Activated CD4-positive, alpha-beta T cell treated with anti-CD3 and anti-CD28 coated beads, Interleukin-2, amount 10 ng/mL, durations not matched to agents 7 days and 5 days (primary cell): ENCODE measurements at regions not wholly inside any gene's neighbourhood (a gene's known extent, or its start where the extent isn't known, plus 50 kb on each side); places are given as distances from the start of the nearest gene placed in this dataset.

Experiments
- CTCF ChIA-PET: fragments of 350-600 bp; sonication (Branson Sonifier 250); formaldehyde crosslinking; loops from one replicate; lab custom pipeline; 2021; ENCODE audit warnings: antibody characterized with exemption; lab: Charles Lee
- POLR2A ChIA-PET: fragments of 350-600 bp; sonication (Branson Sonifier 250); formaldehyde crosslinking; loops from one replicate; lab custom pipeline; 2021; ENCODE audit warnings: antibody characterized with exemption; lab: Charles Lee
- DNase-seq: peaks from one replicate; pipeline ENCODE4 v3.0.0-alpha.2; 2020
- H3K27ac Mint-ChIP-seq: one replicate; pipeline ENCODE4 v1.8.0; 2021; ENCODE audit warnings: mild to moderate bottlenecking, moderate library complexity, mixed read lengths
- H3K27me3 Mint-ChIP-seq: one replicate; pipeline ENCODE4 v1.8.0; 2021; ENCODE audit warnings: mixed read lengths
- H3K36me3 Mint-ChIP-seq: one replicate; pipeline ENCODE4 v1.8.0; 2021; ENCODE audit warnings: low read depth, mixed read lengths
- H3K4me1 Mint-ChIP-seq: one replicate; pipeline ENCODE4 v1.8.0; 2021; ENCODE audit warnings: mixed read lengths
- H3K4me3 Mint-ChIP-seq: one replicate; pipeline ENCODE4 v1.8.0; 2021; ENCODE audit warnings: mild to moderate bottlenecking, moderate library complexity, mixed read lengths
- H3K9me3 Mint-ChIP-seq: one replicate; pipeline ENCODE4 v1.8.0; 2021; ENCODE audit warnings: mixed read lengths

- ChIA-PET CTCF (no interaction called here), POLR2A (no interaction called here)
- H3K4me1 Mint-ChIP-seq = no peaks in the 10 kb centered on the region
- H3K27me3 Mint-ChIP-seq = no peaks in the 10 kb centered on the region
- H3K4me3 Mint-ChIP-seq = no peak overlapping the region
- DNase-seq = no peak
- H3K9me3 Mint-ChIP-seq = peaks cover 3% of the 10 kb centered on the region
- no peak overlapping the region for H3K27ac Mint-ChIP-seq
- H3K36me3 Mint-ChIP-seq = no peaks in the 10 kb centered on the region
Measured at GRCh38 chr9:73667749-73668148, 516.1 kb downstream of the ANXA1 start.

DNA sequence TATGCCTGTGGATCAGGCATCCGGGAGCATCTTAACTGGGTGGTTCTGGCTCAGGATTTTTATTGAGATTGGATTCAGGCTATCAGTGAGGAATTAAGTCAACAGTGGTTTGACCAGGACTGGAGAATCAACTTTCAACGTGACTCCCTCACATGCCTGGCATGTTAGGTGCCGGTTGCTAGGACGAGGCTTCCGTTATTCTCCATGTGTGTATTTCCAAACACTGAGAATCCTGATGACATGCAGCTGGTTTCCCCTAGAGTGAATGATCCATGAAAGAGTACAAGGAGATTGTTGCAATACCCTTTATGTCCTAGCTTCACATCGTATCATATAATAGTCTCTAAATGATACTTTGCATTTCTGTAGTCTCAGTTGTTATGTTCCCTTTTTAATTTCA is 529.2 kb downstream of the ANXA1 start:
- no peak for DNase-seq
- Mint-ChIP-seq H3K9me3 (no peaks in the 10 kb centered on the region), H3K36me3 (no peaks in the 10 kb centered on the region), H3K27me3 (no peaks in the 10 kb centered on the region), H3K4me3 (no peak overlapping the region), H3K4me1 (no peaks in the 10 kb centered on the region), H3K27ac (no peak overlapping the region)
- CTCF ChIA-PET = no interaction called here
- POLR2A ChIA-PET = no interaction called here

GRCh38 chr9:73682789-73683188 is 531.1 kb downstream of the ANXA1 start:
- H3K27ac Mint-ChIP-seq = no peak overlapping the region
- ChIA-PET POLR2A (no interaction called here), CTCF (no interaction called here)
- no peaks in the 10 kb centered on the region for H3K4me1 Mint-ChIP-seq
- H3K27me3 Mint-ChIP-seq = no peaks in the 10 kb centered on the region
- no peak for DNase-seq
- no peak overlapping the region for H3K4me3 Mint-ChIP-seq
- no peaks in the 10 kb centered on the region for H3K36me3 Mint-ChIP-seq
- no peaks in the 10 kb centered on the region for H3K9me3 Mint-ChIP-seq

- CTCF ChIA-PET = no interaction called here
- no peak overlapping the region for H3K4me3 Mint-ChIP-seq
- no peak overlapping the region for H3K27ac Mint-ChIP-seq
- POLR2A ChIA-PET = no interaction called here
- no peaks in the 10 kb centered on the region for H3K36me3 Mint-ChIP-seq
- H3K4me1 Mint-ChIP-seq = no peaks in the 10 kb centered on the region
- H3K27me3 Mint-ChIP-seq = no peaks in the 10 kb centered on the region
- no peaks in the 10 kb centered on the region for H3K9me3 Mint-ChIP-seq
- no peak for DNase-seq
Measured at GRCh38 chr9:73683862-73684591, 532.4 kb downstream of the ANXA1 start.

GRCh38 chr9:73684601-73685000 is 532.9 kb downstream of the ANXA1 start:
- H3K4me3 Mint-ChIP-seq = no peak overlapping the region
- H3K27ac Mint-ChIP-seq = no peak overlapping the region
- no peaks in the 10 kb centered on the region for H3K27me3 Mint-ChIP-seq
- no peak for DNase-seq
- ChIA-PET CTCF (no interaction called here), POLR2A (no interaction called here)
- no peaks in the 10 kb centered on the region for H3K4me1 Mint-ChIP-seq
- H3K36me3 Mint-ChIP-seq = no peaks in the 10 kb centered on the region
- H3K9me3 Mint-ChIP-seq = no peaks in the 10 kb centered on the region

- Mint-ChIP-seq H3K27me3 (no peaks in the 10 kb centered on the region), H3K27ac (no peak overlapping the region), H3K4me1 (no peaks in the 10 kb centered on the region), H3K9me3 (no peaks in the 10 kb centered on the region), H3K4me3 (no peak overlapping the region), H3K36me3 (no peaks in the 10 kb centered on the region)
- POLR2A ChIA-PET = no interaction called here
- DNase-seq = no peak
- CTCF ChIA-PET = no interaction called here
Measured at GRCh38 chr9:73685786-73686185, 534.1 kb downstream of the ANXA1 start.

DNA sequence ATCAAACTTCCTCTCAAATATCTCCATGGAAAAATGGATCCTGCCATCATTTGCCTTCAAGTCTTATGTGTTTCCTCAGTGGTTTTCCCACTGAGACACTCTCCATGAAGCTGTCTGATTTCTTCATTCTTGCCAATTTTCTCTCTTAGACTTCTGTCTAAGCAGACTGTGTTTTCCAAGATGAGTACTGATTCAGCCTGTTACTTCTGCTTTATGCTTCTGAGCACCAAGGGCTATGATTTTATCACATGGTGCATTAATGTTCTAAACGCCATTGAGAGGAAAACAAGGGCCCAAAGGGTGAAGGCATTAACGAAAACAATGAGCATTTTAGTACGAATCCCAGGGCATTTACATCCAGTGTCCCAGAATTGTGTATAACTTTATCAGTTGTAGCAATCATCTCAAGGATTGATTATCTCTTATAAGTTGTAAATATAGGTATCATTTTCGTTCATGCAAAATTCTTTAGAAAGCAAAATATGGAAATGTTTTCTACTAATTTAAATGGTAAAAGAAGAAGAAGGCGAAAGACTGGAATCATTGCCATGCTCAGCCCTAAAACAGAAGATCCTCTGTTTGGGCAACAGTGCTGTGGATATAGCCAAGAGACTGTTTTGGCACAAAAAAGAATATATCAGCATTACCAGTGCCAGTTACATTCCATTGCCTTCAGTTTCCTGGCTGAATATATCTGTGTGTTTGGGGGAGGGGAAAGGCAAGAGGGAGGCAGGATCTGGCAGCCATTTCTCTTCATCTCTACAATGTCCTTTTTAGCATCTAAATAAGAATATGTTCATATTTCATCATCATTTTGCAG is 537.6 kb downstream of the ANXA1 start:
- POLR2A ChIA-PET = no interaction called here
- CTCF ChIA-PET = no interaction called here
- H3K27ac Mint-ChIP-seq = no peak overlapping the region
- no peaks in the 10 kb centered on the region for H3K4me1 Mint-ChIP-seq
- no peaks in the 10 kb centered on the region for H3K36me3 Mint-ChIP-seq
- no peaks in the 10 kb centered on the region for H3K27me3 Mint-ChIP-seq
- no peak overlapping the region for H3K4me3 Mint-ChIP-seq
- no peaks in the 10 kb centered on the region for H3K9me3 Mint-ChIP-seq
- no peak for DNase-seq

DNA sequence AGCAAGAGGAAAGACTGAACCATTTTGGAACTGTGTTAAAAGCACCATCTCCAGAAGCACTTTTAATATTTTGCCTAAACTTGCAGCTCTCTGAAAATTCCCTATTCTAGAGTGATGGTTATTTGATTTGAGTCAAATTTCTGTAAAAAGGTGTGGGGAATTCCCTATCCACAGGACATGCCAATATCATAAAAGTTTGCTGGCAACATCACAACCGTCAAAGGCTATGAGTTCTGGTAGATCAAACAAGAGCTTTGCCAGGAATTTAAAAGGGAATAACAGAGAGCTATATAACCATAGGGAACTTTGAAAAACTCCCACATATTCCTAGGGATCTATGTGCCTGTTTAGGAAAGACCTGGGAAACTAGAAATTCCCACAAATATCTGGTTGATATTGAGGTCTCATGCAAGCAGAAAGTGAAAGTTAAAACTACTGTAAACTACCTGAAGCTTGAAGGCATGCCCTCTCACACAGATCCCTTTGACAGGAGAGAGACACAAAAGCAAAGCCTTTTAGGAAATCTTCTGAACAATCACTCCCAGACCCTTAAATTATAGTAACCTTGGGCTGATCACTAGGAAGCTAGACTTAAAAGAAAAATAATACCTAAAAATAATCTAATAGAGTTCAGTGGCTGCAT is 549.9 kb downstream of the ANXA1 start:
- DNase-seq = no peak
- Mint-ChIP-seq H3K27ac (no peak overlapping the region), H3K36me3 (no peaks in the 10 kb centered on the region), H3K4me3 (no peak overlapping the region), H3K27me3 (no peaks in the 10 kb centered on the region), H3K4me1 (no peaks in the 10 kb centered on the region), H3K9me3 (no peaks in the 10 kb centered on the region)
- CTCF ChIA-PET = no interaction called here
- POLR2A ChIA-PET = no interaction called here

DNA sequence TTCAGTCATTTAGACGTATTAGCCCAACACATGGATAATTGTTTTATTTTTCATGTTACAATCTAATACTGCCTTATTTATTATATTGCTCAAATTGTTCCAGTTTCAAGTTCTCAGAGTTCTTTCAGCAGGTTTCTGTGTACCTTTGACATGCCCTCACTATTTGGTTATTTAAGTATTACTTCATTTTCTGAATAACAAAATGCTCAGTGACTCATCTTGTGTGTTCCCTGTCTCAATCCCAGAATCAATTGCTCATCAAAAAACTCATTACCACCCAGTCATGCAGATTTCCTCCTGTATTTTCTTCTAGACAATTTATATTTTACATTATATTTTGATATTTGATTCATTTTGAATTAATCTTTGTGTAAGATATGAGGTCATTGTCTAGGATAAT is 562.6 kb downstream of the ANXA1 start:
- DNase-seq = no peak
- Mint-ChIP-seq H3K4me1 (no peaks in the 10 kb centered on the region), H3K36me3 (no peaks in the 10 kb centered on the region), H3K4me3 (no peak overlapping the region), H3K9me3 (no peaks in the 10 kb centered on the region), H3K27ac (no peak overlapping the region), H3K27me3 (no peaks in the 10 kb centered on the region)
- POLR2A ChIA-PET = no interaction called here
- CTCF ChIA-PET = no interaction called here

DNA sequence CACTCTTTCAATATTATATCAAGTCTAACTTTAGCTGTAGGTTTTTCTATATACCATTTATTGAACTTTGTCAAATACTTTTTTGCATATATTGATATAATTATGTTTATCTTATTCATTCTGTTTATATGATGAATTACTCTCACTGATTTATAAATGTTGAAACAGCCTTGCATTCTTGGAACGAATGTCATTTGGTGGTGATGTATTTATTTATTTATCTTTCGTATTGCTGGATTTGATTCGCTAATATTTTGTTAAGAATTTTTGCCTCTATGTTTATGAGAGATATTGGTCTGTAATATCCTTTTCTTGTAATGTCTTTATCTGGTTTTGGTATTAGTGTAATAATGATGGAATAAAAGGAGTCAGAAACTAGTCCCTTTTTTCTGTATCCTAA is 563.9 kb downstream of the ANXA1 start:
- H3K4me1 Mint-ChIP-seq = no peaks in the 10 kb centered on the region
- CTCF ChIA-PET = no interaction called here
- H3K9me3 Mint-ChIP-seq = no peaks in the 10 kb centered on the region
- POLR2A ChIA-PET = no interaction called here
- H3K27me3 Mint-ChIP-seq = no peaks in the 10 kb centered on the region
- no peak for DNase-seq
- no peak overlapping the region for H3K4me3 Mint-ChIP-seq
- no peaks in the 10 kb centered on the region for H3K36me3 Mint-ChIP-seq
- no peak overlapping the region for H3K27ac Mint-ChIP-seq

DNA sequence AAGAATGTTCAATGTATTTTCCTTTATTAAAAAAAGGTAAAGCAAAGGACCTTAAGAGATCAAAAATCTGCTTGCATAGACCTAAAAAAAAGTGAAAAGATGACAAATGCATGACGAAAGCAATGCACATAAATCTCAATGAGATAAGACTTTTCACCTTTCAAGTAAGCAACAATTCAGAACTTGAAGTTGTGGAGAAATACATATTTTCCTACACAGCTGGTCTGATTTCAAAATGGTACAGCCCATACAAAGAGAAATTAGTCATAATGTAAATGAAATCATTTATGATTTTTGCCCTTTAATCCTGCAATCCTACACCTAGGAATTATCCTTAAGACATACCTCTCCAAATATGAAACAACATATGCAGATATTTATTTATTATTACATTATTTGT is 568.0 kb downstream of the ANXA1 start:
- ChIA-PET POLR2A (no interaction called here), CTCF (no interaction called here)
- Mint-ChIP-seq H3K9me3 (no peaks in the 10 kb centered on the region), H3K27ac (no peak overlapping the region), H3K4me1 (no peaks in the 10 kb centered on the region), H3K27me3 (no peaks in the 10 kb centered on the region), H3K36me3 (no peaks in the 10 kb centered on the region), H3K4me3 (no peak overlapping the region)
- no peak for DNase-seq

GRCh38 chr9:73720601-73721000 is 568.9 kb downstream of the ANXA1 start:
- ChIA-PET POLR2A (no interaction called here), CTCF (no interaction called here)
- H3K4me1 Mint-ChIP-seq = no peaks in the 10 kb centered on the region
- H3K27ac Mint-ChIP-seq = no peak overlapping the region
- no peaks in the 10 kb centered on the region for H3K36me3 Mint-ChIP-seq
- no peak overlapping the region for H3K4me3 Mint-ChIP-seq
- H3K9me3 Mint-ChIP-seq = no peaks in the 10 kb centered on the region
- H3K27me3 Mint-ChIP-seq = no peaks in the 10 kb centered on the region
- DNase-seq = no peak

DNA sequence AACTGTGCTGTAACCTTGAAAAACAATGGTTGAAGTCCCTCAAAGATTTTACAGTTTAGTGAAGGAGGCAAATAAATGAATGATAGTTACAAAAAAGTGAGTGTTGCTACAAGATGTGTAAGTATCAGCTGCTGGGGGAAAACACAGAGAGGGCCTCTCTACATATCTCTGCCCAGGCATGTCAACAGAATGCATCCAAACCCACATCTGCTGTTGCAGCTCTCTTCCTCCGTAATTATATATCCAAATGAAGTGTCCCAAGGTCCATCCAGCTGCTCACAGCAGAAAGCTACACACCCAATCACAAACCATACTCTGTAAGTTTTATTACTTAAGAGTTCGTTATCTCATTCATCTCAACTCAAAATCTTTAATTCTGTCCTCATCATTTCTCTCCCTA is 584.6 kb downstream of the ANXA1 start:
- Mint-ChIP-seq H3K27ac (no peak overlapping the region), H3K27me3 (no peaks in the 10 kb centered on the region), H3K9me3 (no peaks in the 10 kb centered on the region), H3K4me1 (no peaks in the 10 kb centered on the region), H3K4me3 (no peak overlapping the region), H3K36me3 (no peaks in the 10 kb centered on the region)
- CTCF ChIA-PET = no interaction called here
- DNase-seq = no peak
- POLR2A ChIA-PET = no interaction called here
